ENCODE measurements at regions not wholly inside any gene's neighbourhood (a gene's known extent, or its start where the extent isn't known, plus 50 kb on each side); places are given as distances from the start of the nearest gene placed in this dataset.
"Not testable (repeated sequence)": the region's sequence is repeated elsewhere in the genome, so short reads cannot be mapped to it uniquely, and the experiment has no call there.

- no peak for DNase-seq
Observed at GRCh38 chr9:1882711-1883403, 132.3 kb upstream of the SMARCA2 start.

GRCh38 chr9:1890201-1890600, 124.9 kb upstream of the SMARCA2 start:
- no peak for DNase-seq

GRCh38 chr9:1890816-1891215, 124.3 kb upstream of the SMARCA2 start:
- DNase-seq, result no peak

- DNase-seq, result not testable (repeated sequence)
Observed at GRCh38 chr9:1903080-1903704, 112.0 kb upstream of the SMARCA2 start.

- DNase-seq, result no peak
Observed at GRCh38 chr9:1907465-1907864, 107.7 kb upstream of the SMARCA2 start.

- DNase-seq, result no peak
Observed at GRCh38 chr9:1909322-1909721, 105.8 kb upstream of the SMARCA2 start.

- no peak for DNase-seq
Observed at GRCh38 chr9:1910269-1910811, 104.8 kb upstream of the SMARCA2 start.

- DNase-seq, result no peak
Observed at GRCh38 chr9:1913631-1914330, 101.4 kb upstream of the SMARCA2 start.

GRCh38 chr9:1916095-1916494, 99.1 kb upstream of the SMARCA2 start:
- no peak for DNase-seq

GRCh38 chr9:1916655-1917054, 98.5 kb upstream of the SMARCA2 start:
- no peak for DNase-seq

GRCh38 chr9:1917396-1917935, 97.7 kb upstream of the SMARCA2 start:
- no peak for DNase-seq

GRCh38 chr9:1918108-1918507, 97.0 kb upstream of the SMARCA2 start:
- no peak for DNase-seq

GRCh38 chr9:1918622-1919021, 96.5 kb upstream of the SMARCA2 start:
- no peak for DNase-seq

- no peak for DNase-seq
Observed at GRCh38 chr9:1919229-1919628, 95.9 kb upstream of the SMARCA2 start.

- no peak for DNase-seq
Observed at GRCh38 chr9:1920386-1920785, 94.8 kb upstream of the SMARCA2 start.

GRCh38 chr9:1922026-1922425, 93.1 kb upstream of the SMARCA2 start:
- no peak for DNase-seq

- DNase-seq, result no peak
Observed at GRCh38 chr9:1927546-1927945, 87.6 kb upstream of the SMARCA2 start.

GRCh38 chr9:1929134-1929533, 86.0 kb upstream of the SMARCA2 start:
- DNase-seq, result no peak

GRCh38 chr9:1929722-1930244, 85.4 kb upstream of the SMARCA2 start:
- DNase-seq, result no peak

- DNase-seq, result not testable (repeated sequence)
Observed at GRCh38 chr9:1930245-1930736, 84.9 kb upstream of the SMARCA2 start.

GRCh38 chr9:1938135-1938534, 77.0 kb upstream of the SMARCA2 start:
- no peak for DNase-seq

- DNase-seq, result no peak
Observed at GRCh38 chr9:1938675-1939170, 76.4 kb upstream of the SMARCA2 start.

GRCh38 chr9:1939466-1939865, 75.7 kb upstream of the SMARCA2 start:
- DNase-seq, result no peak
